HepG2 (cell line): ENCODE measurements at regions not wholly inside any gene's neighbourhood (a gene's known extent, or its start where the extent isn't known, plus 50 kb on each side); places are given as distances from the start of the nearest gene placed in this dataset.
"Not testable (repeated sequence)": the region's sequence is repeated elsewhere in the genome, so short reads cannot be mapped to it uniquely, and the experiment has no call there.

ENCODE experiments used
- CBX2 ChIP-seq, 2 experiments: fragments of 200-600 bp in 1 of 2; sonication (generic); formaldehyde crosslinking in 1 of 2; IDR thresholded peaks; 2 replicates each; pipeline versions ENCODE4 v1.7.0 to v1.8.1; 2018 to 2022; ENCODE audit warnings: low read depth in 2 of 2, low read length in 1 of 2, mild to moderate bottlenecking in 1 of 2, missing genetic modification reagents in 1 of 2
- EP300 ChIP-seq, 3 experiments: sonication (generic) in 1 of 3; formaldehyde crosslinking in 1 of 3; IDR thresholded peaks; 2 replicates each; pipeline versions ENCODE4 v1.5.1 to v1.6.1; 2011 to 2020; ENCODE audit warnings: low read depth in 2 of 3, low read length in 2 of 3, borderline replicate concordance in 1 of 3, improper control_type of control experiment in 1 of 3, mild to moderate bottlenecking in 1 of 3, missing genetic modification reagents in 1 of 3, moderate library complexity in 1 of 3
- EZH2 ChIP-seq: conservative IDR thresholded peaks from 2 replicates; pipeline ENCODE4 v1.6.1; 2012; ENCODE audit warnings: mild to moderate bottlenecking, low read depth, low read length, moderate library complexity
- SIN3A ChIP-seq: IDR thresholded peaks from 2 replicates; pipeline ENCODE4 v1.6.1; 2011; ENCODE audit warnings: low read depth, mild to moderate bottlenecking, control low read depth, low read length, borderline replicate concordance
- SMARCE1 ChIP-seq: fragments of 450-650 bp; IDR thresholded peaks from 2 replicates; pipeline ENCODE4 v1.6.1; 2017; ENCODE audit warnings: borderline replicate concordance
- TOE1 ChIP-seq: sonication (generic); formaldehyde crosslinking; IDR thresholded peaks from 2 replicates; pipeline ENCODE4 v1.4.0; 2020; ENCODE audit warnings: mild to moderate bottlenecking, missing genetic modification reagents
- ZNF10 ChIP-seq: sonication (generic); formaldehyde crosslinking; IDR thresholded peaks from 2 replicates; pipeline ENCODE4 v1.4.0; 2020; ENCODE audit warnings: mild to moderate bottlenecking, low read depth, missing genetic modification reagents, borderline replicate concordance
- ZNF124 ChIP-seq: sonication (generic); formaldehyde crosslinking; IDR thresholded peaks from 2 replicates; pipeline ENCODE4 v1.4.0; 2020; ENCODE audit warnings: missing genetic modification reagents
- ZNF180 ChIP-seq: sonication (generic); formaldehyde crosslinking; IDR thresholded peaks from 2 replicates; pipeline ENCODE4 v1.4.0; 2020; ENCODE audit warnings: low read depth, missing genetic modification reagents, borderline replicate concordance
- ZNF263 ChIP-seq: sonication (generic); formaldehyde crosslinking; IDR thresholded peaks from 2 replicates; pipeline ENCODE4 v1.4.0; 2020; ENCODE audit warnings: missing genetic modification reagents
- TF ChIP-seq, protein P1 (sequence below): sonication (generic); formaldehyde crosslinking; IDR thresholded peaks from 2 replicates; pipeline ENCODE4 v1.4.0; 2020; ENCODE audit warnings: missing genetic modification reagents
- TF ChIP-seq, protein P2 (sequence below): sonication (generic); formaldehyde crosslinking; IDR thresholded peaks from 2 replicates; pipeline ENCODE4 v1.5.0; 2020; ENCODE audit warnings: mild to moderate bottlenecking, missing genetic modification reagents, moderate library complexity
- TF ChIP-seq, protein P3 (sequence below): sonication (generic); formaldehyde crosslinking; IDR thresholded peaks from one replicate; pipeline ENCODE4 v1.5.1; 2020; ENCODE audit warnings: mild to moderate bottlenecking, missing genetic modification reagents; ENCODE audit errors: not compliant biosample characterization

DNA sequence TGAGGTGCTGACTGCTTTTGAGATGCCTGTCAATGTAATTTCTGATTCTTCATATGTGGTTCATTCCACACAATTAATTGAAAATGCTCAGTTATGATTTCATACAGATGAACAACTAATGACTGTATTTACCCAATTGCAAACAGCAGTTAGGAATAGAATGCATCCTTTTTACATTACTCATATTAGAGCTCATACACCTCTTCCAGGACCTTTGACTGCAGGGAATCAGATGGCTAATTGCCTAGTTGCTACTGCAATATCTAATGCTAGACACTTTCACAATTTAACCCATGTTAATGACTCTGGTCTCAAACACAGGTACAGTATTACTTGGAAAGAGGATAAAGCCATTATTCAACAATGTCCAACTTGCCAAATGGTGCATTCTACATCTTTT, 141.9 kb upstream of the ZNF91 start:
- TF ChIP-seq CBX2 (IDR thresholded peaks at IDR 0.05; ENCODE audit: low read depth, low read length); CBX2 (CRISPR knock-in tag; IDR thresholded peaks at IDR 0.05; ENCODE audit: low read depth); ZNF180; SIN3A; EZH2; EP300 (IDR thresholded peaks at IDR 0.05; ENCODE audit: low read depth in 2 of 2, low read length in 2 of 2); EP300 (CRISPR knock-in tag; IDR thresholded peaks at IDR 0.05; ENCODE audit: borderline replicate concordance); TOE1; ZNF263 (CRISPR knock-in tag); ZNF124 (CRISPR knock-in tag); SMARCE1; ZNF10 (CRISPR knock-in tag): not testable (repeated sequence)
- TF ChIP-seq, protein P1, sequence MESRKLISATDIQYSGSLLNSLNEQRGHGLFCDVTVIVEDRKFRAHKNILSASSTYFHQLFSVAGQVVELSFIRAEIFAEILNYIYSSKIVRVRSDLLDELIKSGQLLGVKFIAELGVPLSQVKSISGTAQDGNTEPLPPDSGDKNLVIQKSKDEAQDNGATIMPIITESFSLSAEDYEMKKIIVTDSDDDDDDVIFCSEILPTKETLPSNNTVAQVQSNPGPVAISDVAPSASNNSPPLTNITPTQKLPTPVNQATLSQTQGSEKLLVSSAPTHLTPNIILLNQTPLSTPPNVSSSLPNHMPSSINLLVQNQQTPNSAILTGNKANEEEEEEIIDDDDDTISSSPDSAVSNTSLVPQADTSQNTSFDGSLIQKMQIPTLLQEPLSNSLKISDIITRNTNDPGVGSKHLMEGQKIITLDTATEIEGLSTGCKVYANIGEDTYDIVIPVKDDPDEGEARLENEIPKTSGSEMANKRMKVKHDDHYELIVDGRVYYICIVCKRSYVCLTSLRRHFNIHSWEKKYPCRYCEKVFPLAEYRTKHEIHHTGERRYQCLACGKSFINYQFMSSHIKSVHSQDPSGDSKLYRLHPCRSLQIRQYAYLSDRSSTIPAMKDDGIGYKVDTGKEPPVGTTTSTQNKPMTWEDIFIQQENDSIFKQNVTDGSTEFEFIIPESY = not testable (repeated sequence)
- TF ChIP-seq, protein P2, sequence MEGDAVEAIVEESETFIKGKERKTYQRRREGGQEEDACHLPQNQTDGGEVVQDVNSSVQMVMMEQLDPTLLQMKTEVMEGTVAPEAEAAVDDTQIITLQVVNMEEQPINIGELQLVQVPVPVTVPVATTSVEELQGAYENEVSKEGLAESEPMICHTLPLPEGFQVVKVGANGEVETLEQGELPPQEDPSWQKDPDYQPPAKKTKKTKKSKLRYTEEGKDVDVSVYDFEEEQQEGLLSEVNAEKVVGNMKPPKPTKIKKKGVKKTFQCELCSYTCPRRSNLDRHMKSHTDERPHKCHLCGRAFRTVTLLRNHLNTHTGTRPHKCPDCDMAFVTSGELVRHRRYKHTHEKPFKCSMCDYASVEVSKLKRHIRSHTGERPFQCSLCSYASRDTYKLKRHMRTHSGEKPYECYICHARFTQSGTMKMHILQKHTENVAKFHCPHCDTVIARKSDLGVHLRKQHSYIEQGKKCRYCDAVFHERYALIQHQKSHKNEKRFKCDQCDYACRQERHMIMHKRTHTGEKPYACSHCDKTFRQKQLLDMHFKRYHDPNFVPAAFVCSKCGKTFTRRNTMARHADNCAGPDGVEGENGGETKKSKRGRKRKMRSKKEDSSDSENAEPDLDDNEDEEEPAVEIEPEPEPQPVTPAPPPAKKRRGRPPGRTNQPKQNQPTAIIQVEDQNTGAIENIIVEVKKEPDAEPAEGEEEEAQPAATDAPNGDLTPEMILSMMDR (CRISPR knock-in tag) = not testable (repeated sequence)
- TF ChIP-seq, protein P3, sequence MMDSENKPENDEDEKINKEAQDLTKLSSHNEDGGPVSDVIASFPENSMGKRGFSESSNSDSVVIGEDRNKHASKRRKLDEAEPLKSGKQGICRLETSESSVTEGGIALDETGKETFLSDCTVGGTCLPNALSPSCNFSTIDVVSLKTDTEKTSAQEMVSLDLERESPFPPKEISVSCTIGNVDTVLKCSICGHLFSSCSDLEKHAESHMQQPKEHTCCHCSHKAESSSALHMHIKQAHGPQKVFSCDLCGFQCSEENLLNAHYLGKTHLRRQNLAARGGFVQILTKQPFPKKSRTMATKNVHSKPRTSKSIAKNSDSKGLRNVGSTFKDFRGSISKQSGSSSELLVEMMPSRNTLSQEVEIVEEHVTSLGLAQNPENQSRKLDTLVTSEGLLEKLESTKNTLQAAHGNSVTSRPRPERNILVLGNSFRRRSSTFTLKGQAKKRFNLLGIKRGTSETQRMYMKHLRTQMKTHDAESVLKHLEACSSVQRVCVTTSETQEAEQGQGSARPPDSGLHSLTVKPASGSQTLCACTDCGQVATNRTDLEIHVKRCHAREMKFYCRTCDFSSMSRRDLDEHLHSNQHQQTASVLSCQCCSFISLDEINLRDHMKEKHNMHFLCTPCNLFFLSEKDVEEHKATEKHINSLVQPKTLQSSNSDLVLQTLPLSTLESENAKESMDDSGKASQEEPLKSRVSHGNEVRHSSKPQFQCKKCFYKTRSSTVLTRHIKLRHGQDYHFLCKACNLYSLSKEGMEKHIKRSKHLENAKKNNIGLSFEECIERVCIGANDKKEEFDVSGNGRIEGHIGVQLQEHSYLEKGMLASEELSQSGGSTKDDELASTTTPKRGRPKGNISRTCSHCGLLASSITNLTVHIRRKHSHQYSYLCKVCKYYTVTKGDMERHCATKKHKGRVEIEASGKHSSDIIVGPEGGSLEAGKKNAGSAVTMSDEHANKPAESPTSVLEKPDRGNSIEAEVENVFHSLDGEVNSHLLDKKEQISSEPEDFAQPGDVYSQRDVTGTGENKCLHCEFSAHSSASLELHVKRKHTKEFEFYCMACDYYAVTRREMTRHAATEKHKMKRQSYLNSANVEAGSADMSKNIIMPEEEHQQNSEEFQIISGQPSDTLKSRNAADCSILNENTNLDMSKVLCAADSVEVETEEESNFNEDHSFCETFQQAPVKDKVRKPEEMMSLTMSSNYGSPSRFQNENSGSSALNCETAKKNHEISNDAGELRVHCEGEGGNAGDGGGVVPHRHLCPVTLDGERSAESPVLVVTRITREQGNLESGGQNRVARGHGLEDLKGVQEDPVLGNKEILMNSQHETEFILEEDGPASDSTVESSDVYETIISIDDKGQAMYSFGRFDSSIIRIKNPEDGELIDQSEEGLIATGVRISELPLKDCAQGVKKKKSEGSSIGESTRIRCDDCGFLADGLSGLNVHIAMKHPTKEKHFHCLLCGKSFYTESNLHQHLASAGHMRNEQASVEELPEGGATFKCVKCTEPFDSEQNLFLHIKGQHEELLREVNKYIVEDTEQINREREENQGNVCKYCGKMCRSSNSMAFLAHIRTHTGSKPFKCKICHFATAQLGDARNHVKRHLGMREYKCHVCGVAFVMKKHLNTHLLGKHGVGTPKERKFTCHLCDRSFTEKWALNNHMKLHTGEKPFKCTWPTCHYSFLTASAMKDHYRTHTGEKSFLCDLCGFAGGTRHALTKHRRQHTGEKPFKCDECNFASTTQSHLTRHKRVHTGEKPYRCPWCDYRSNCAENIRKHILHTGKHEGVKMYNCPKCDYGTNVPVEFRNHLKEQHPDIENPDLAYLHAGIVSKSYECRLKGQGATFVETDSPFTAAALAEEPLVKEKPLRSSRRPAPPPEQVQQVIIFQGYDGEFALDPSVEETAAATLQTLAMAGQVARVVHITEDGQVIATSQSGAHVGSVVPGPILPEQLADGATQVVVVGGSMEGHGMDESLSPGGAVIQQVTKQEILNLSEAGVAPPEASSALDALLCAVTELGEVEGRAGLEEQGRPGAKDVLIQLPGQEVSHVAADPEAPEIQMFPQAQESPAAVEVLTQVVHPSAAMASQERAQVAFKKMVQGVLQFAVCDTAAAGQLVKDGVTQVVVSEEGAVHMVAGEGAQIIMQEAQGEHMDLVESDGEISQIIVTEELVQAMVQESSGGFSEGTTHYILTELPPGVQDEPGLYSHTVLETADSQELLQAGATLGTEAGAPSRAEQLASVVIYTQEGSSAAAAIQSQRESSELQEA (CRISPR knock-in tag) = not testable (repeated sequence)
